ENCODE measurements at regions not wholly inside any gene's neighbourhood (a gene's known extent, or its start where the extent isn't known, plus 50 kb on each side); places are given as distances from the start of the nearest gene placed in this dataset.

DNA sequence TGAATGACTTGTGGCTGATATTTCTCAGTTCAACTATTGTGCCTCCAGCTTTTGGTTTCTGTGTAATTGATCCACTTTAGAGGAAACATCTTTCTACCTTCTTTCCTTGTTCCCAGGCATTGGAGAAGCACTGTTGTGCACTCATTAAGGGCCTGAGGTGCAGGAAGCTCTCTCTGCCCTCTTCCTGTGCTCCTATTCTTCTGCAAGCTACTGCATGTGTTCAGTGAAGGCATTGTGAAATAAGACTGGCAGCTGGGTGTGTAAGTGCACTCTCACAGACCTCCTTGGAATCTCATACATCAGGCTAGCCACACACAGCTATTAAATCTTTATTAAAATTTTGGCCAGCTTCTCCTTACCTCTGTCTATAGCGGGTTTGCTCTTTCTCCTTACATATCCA is 177.8 kb downstream of the OGFRL1 start:
- TF ChIP-seq, protein P1, sequence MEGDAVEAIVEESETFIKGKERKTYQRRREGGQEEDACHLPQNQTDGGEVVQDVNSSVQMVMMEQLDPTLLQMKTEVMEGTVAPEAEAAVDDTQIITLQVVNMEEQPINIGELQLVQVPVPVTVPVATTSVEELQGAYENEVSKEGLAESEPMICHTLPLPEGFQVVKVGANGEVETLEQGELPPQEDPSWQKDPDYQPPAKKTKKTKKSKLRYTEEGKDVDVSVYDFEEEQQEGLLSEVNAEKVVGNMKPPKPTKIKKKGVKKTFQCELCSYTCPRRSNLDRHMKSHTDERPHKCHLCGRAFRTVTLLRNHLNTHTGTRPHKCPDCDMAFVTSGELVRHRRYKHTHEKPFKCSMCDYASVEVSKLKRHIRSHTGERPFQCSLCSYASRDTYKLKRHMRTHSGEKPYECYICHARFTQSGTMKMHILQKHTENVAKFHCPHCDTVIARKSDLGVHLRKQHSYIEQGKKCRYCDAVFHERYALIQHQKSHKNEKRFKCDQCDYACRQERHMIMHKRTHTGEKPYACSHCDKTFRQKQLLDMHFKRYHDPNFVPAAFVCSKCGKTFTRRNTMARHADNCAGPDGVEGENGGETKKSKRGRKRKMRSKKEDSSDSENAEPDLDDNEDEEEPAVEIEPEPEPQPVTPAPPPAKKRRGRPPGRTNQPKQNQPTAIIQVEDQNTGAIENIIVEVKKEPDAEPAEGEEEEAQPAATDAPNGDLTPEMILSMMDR (IDR thresholded peaks at IDR 0.05): no peak
- Histone ChIP-seq H3K27ac (no peak overlapping the region), H3K4me1 (ENCODE audit: control insufficient read depth in 1 of 2, insufficient read depth in 1 of 2, low read depth in 1 of 2, low read length in 1 of 2) (no peaks in the 10 kb centered on the region), H3K36me3 (no peaks in the 10 kb centered on the region), H3K27me3 (no peaks in the 10 kb centered on the region), H3K9me3 (no peaks in the 10 kb centered on the region), H3K4me3 (ENCODE audit: low read depth in 1 of 2, low read length in 1 of 2) (no peak overlapping the region)

DNA sequence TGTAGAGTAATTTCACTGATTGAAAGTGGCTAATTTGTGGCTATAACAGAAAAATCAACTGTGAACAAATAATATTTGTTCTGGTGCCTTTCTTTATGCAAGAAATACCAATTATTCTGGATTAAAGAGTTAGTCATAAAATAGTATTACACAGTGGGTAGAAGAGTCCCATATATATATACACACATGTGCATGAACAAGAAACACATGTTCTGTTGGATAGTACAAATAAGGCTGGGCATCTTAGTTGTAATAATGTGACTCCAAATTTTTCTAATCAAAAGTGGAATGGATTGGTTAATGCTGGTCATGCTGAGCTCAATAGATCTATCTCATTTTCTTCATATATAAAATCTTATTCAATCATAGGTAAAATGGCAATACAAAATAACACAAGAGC is 179.4 kb downstream of the OGFRL1 start:
- H3K36me3 ChIP-seq: no peaks in the 10 kb centered on the region
- TF ChIP-seq, protein P1 (IDR thresholded peaks at IDR 0.05): no peak

DNA sequence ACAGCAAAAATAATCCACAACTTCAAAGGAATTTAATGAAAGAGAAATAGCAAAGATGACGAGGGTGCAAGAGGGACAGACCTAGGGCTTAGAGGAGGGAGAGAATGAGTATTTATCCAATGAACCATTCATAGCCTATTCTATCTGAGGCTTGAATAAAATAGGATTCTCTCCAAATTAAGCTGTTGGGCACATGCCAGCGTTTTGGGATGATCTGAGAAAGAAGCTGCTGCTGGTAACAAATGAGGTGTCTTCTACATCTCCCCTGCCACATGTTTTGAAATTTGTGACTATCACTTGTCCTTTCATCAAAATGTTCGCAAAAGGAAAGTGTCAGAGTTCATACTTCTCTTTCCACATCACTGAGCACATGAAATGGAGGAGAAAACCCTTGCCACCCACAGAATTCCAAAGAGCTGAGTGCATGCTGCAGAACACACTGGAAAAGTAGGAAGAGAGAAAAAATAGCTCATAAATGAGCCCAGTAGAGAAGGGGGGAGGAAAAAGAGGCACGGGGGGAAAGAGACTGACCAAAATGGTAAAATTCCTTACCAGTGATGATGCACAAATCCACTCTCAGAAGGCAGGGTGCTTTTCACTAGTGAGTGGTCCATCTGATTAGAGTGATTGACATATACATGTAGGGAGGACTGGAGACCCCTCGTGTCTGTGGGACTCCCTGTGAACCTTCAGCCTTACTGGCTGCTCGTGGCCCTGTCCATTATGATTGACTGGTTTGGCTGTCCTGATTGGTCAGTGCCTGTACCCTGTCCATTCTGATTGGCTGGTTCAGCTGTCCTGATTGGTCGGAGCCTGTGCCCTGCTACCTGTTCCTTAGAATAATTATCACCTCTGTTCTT is 180.5 kb downstream of the OGFRL1 start:
- H3K27me3 ChIP-seq: no peaks in the 10 kb centered on the region
- no peaks in the 10 kb centered on the region for H3K9me3 ChIP-seq
- H3K36me3 ChIP-seq: no peaks in the 10 kb centered on the region
- H3K27ac ChIP-seq: no peak overlapping the region
- TF ChIP-seq, protein P1 (IDR thresholded peaks at IDR 0.05): no peak
- H3K4me1 ChIP-seq (ENCODE audit: control insufficient read depth in 1 of 2, insufficient read depth in 1 of 2, low read depth in 1 of 2, low read length in 1 of 2): no peaks in the 10 kb centered on the region
- no peak overlapping the region for H3K4me3 ChIP-seq (ENCODE audit: low read depth in 1 of 2, low read length in 1 of 2)

More for the DNA sequence above, 179.4 kb downstream of the OGFRL1 start:
- no peak overlapping the region for H3K27ac ChIP-seq
- no peaks in the 10 kb centered on the region for H3K27me3 ChIP-seq
- no peaks in the 10 kb centered on the region for H3K9me3 ChIP-seq
- no peak overlapping the region for H3K4me3 ChIP-seq (ENCODE audit: low read depth in 1 of 2, low read length in 1 of 2)
- H3K4me1 ChIP-seq (ENCODE audit: control insufficient read depth in 1 of 2, insufficient read depth in 1 of 2, low read depth in 1 of 2, low read length in 1 of 2): no peaks in the 10 kb centered on the region

DNA sequence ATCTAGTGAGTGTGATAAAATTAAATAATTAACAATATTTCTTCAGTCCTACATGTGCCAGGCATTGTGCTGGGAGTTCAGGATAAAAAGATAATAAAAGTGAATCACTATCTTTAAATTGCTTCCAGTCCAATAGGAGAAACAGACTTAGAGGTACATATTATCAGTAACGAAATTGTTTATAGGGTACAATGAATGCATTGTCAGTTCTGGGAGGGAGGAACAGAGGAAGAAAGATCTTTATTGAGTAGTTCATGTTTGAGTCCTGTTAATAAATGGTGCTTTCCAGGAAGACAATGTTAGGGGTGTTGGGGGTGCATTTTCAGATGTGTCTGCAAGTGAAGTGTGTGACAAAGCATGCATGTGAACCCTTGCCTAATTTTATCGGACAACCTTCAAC is 183.1 kb downstream of the OGFRL1 start:
- Histone ChIP-seq H3K27ac (no peak overlapping the region), H3K4me1 (ENCODE audit: control insufficient read depth in 1 of 2, insufficient read depth in 1 of 2, low read depth in 1 of 2, low read length in 1 of 2) (peaks cover 0 to under 1% of the 10 kb centered on the region in 2 experiments), H3K9me3 (no peaks in the 10 kb centered on the region), H3K4me3 (ENCODE audit: low read depth in 1 of 2, low read length in 1 of 2) (no peak overlapping the region), H3K27me3 (peaks cover 4% of the 10 kb centered on the region), H3K36me3 (no peaks in the 10 kb centered on the region)
- TF ChIP-seq, protein P1 (IDR thresholded peaks at IDR 0.05): no peak

DNA sequence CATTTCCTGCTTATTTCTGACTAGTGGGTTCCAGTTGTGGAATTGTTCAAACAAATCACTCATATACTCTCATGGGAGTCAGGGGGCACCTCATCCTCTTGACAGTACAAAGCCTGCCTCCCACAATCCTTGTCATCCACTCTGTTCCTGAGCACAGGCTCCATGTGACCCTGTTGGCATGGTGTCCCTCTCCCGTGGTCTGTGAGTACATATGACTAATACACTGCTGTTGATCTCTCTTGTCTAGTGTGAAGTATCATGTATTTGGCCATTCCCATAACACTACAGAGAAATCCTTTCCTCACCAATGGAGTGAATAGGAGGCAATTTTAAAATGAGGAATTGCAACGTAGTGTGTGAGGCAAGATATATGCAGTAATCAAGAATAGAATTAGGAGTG is 185.3 kb downstream of the OGFRL1 start:
- no peaks in the 10 kb centered on the region for H3K36me3 ChIP-seq
- H3K4me1 ChIP-seq (ENCODE audit: control insufficient read depth in 1 of 2, insufficient read depth in 1 of 2, low read depth in 1 of 2, low read length in 1 of 2): peaks cover 0 to 23% of the 10 kb centered on the region in 2 experiments
- no peak overlapping the region for H3K27ac ChIP-seq
- TF ChIP-seq, protein P1 (IDR thresholded peaks at IDR 0.05): no peak
- peaks cover 4% of the 10 kb centered on the region for H3K27me3 ChIP-seq
- H3K4me3 ChIP-seq (ENCODE audit: low read depth in 1 of 2, low read length in 1 of 2): no peak overlapping the region
- no peaks in the 10 kb centered on the region for H3K9me3 ChIP-seq
